ENCODE measurements at regions not wholly inside any gene's neighbourhood (a gene's known extent, or its start where the extent isn't known, plus 50 kb on each side); places are given as distances from the start of the nearest gene placed in this dataset.

DNA sequence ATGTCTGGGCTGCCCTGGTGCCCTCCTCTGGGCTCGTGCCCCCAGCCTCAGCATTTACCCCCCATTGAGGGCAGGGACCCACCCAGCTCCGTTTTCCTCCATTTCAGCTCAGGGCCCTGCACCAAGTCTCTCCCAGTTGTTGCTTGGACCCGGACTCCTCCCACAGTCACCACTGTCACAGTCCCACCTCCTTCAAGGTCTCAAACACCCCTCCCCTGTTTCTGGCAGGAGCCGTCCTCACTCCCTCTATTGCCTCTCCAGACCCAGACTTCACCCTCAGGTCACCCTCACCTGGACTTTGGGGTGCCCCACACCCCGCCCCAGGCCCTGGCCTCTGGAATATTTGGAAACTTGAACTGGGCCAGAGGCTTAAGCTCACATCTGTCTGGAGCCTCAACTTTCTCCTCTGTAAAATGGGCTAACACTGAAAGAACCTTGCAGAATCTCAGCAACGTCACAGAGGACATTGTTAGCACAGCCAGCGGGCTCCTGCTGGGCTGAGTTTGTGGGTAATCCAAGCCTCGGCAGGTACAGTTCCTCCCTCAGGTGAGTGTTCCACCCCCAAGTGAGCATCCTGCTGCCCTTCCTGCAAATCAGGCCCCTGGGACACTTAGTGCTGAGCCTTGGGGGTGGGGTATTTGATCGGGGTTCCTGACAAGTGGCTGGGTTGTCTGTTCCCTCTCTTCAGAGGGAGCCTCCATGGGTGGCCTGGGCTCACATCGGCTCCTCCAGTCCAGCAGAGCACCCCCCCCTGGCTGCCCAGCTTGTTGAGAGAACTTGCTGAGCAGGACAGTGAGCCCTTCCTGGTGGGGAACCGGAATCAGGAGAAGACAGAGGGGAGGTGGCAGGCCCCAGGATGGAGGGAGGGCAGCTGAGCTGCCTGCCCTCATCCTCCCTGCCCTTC lies 130.1 kb downstream of the C9orf50 start:
- peak overlapping the region; percentile 42 for H3K4me3 ChIP-seq (ENCODE audit: control insufficient read depth, low read depth, low read length)
- DNase-seq (ENCODE audit: low read depth) = no peak
- TF ChIP-seq, protein P1, sequence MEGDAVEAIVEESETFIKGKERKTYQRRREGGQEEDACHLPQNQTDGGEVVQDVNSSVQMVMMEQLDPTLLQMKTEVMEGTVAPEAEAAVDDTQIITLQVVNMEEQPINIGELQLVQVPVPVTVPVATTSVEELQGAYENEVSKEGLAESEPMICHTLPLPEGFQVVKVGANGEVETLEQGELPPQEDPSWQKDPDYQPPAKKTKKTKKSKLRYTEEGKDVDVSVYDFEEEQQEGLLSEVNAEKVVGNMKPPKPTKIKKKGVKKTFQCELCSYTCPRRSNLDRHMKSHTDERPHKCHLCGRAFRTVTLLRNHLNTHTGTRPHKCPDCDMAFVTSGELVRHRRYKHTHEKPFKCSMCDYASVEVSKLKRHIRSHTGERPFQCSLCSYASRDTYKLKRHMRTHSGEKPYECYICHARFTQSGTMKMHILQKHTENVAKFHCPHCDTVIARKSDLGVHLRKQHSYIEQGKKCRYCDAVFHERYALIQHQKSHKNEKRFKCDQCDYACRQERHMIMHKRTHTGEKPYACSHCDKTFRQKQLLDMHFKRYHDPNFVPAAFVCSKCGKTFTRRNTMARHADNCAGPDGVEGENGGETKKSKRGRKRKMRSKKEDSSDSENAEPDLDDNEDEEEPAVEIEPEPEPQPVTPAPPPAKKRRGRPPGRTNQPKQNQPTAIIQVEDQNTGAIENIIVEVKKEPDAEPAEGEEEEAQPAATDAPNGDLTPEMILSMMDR (conservative IDR thresholded peaks at IDR 0.05; ENCODE audit: control insufficient read depth, insufficient read depth, low read depth, low read length) = no peak

DNA sequence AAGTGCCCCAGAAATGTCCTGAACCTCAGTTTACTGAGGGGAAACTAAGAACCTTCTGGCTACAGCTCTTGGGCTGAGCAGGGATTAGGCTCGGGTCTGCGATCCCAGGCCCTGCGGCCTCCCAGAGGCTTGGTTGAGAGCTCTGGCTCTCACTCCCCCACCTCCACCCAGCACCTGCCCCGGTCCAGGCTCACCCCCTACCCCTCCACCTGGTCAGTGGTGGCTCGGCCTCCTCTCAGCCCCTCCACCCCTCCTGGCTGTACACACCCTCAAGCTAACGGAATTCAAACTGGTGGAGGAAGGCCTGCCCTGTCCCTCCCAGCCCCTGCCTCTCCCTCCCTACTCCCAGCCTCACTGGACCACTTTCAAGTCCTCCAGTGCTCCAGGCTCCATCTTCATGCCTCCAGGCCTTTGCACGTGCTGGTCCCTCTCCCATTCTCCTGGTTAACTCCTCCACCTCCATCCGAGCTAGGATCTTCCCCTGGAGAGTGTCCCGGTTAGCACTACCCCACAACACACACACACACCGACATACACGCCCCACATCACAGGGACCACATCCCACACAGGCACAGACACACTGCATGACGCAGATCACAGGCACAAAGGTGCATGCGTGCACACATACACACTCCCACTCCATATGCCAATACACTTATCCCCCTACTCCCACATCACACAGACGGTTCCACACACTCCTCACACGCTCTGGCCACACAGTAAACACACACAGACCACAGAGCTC lies 130.9 kb downstream of the C9orf50 start:
- TF ChIP-seq, protein P1 (conservative IDR thresholded peaks at IDR 0.05; ENCODE audit: control insufficient read depth, insufficient read depth, low read depth, low read length) = no peak
- peak; percentile 71 for DNase-seq (ENCODE audit: low read depth)
- H3K4me3 ChIP-seq (ENCODE audit: control insufficient read depth, low read depth, low read length) = peak overlapping the region; percentile 42

DNA sequence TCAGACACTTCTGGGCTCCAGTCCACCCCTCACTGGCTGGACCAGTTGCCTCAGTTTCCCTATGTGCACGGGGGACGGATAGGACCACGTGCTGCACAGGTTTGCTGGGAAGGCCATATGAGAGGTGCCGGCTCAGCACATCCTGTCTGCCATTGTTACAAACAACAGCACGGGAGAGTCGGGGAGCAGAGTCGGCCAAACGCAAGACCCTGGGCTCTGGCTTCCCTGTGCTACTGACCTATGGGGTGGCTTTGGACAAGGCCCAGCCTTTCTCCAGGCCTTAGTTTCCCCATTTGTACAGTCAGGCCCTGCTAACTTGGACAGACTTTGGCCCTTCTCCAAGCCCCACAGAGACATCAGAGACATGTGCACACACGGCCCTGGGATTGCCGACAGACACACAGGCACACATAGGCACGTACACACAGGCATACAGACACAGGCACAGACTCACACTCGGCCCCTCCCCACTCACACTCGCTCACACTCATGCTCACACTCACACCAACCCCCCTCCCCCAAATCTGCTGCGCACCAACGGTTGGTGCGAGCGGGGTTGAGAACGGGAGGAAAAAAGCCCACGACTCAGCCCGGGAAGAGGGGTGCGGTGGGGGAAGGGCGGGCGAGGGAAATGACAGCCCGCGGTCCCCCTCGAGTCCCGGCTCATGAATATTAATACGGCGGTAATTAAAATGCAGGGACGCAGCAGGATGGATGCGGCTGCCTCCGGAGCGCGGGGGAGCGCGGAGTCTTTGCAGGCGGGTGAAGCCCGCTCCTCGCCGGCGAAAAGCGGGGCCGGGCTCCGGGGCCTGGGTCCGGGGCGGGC lies 133.0 kb downstream of the C9orf50 start:
- peak overlapping the region; percentile 19 for H3K4me3 ChIP-seq (ENCODE audit: control insufficient read depth, low read depth, low read length)
- TF ChIP-seq, protein P1 (conservative IDR thresholded peaks at IDR 0.05; ENCODE audit: control insufficient read depth, insufficient read depth, low read depth, low read length) = no peak
- peak; percentile 71 for DNase-seq (ENCODE audit: low read depth)

DNA sequence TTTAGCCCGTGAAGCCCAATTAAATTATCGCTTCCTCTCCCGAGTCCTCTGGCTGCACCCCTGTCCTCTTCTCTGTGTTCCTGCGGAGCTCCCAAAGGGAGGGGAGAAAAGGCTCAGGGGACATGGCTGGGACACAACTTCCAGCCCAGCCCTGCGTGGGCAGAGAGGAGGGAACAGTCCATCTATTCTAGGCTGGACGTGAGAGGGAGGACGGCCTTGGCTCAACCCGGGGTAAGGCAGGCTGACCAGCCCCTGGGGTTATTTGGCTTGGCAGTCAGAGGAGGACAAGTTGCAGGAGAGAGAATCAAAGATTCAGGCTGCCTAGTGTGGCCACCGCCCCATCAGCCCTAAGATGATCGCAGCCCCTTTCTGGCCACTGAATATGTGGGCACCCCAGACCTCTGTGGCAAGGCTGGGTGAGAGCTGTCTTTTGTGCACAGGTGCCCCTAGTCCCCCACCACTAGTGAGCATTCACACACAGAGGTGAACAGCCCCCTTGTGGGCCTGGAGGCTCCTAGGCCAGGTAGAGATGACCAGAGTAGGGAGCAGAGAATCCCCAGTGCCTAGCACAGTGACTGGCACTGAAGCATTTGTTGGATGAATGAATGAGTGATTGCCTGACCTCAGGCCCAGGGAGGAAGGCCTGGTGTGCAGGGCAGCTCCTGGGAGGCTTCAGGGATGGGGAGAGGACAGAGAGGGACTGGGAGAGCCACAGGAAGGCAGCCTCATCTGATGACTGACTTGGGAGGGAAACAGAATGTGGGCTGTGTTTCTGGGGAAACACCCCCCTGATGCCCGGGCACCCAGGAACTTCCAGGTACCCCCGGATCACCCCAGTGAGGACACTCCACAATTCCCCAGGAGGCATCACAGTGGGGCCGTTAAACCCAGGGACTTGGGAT lies 133.9 kb downstream of the C9orf50 start:
- TF ChIP-seq, protein P1 (conservative IDR thresholded peaks at IDR 0.05; ENCODE audit: control insufficient read depth, insufficient read depth, low read depth, low read length) = no peak
- DNase-seq (ENCODE audit: low read depth) = peak; percentile 85
- H3K4me3 ChIP-seq (ENCODE audit: control insufficient read depth, low read depth, low read length) = no peak overlapping the region

DNA sequence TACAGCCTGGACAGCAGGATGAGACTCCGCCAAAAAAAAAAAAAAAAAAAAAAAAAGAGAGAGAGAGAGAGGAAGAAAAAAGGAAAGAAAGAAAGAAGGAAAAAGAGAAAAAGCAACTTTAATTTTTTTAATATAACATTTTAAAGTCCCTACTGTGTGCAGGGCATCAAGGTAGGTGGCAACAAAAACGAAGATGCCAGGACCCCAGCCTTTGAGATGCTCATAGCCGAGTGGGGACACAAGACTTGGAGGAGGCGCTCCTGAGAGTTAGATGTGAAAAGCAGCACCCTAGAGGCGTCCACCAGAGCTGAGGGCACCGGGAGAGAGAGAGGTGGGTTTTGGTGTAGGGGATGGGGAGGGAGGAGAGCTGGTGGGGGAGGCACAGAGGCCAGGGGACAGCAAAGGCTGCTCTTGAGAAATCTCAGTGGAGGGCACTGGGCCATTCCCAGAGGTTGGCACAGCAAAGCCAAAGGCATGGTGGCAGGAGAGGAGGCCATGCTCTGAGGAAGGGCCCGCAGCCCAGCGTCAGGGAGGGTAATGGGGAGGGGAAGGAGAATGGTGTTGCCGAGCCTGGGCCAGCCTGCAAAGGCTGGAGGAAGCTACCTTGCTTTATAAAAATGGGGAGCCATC lies 135.6 kb downstream of the C9orf50 start:
- TF ChIP-seq, protein P1 (conservative IDR thresholded peaks at IDR 0.05; ENCODE audit: control insufficient read depth, insufficient read depth, low read depth, low read length) = no peak
- DNase-seq (ENCODE audit: low read depth) = no peak
- no peak overlapping the region for H3K4me3 ChIP-seq (ENCODE audit: control insufficient read depth, low read depth, low read length)

Data from fibroblast of mammary gland (primary cell).